GM18502 (cell line): ENCODE measurements at regions not wholly inside any gene's neighbourhood (a gene's known extent, or its start where the extent isn't known, plus 50 kb on each side); places are given as distances from the start of the nearest gene placed in this dataset.
"Not testable (repeated sequence)": the region's sequence is repeated elsewhere in the genome, so short reads cannot be mapped to it uniquely, and the experiment has no call there.

Source experiments
- ATAC-seq: cut with Tn5 transposase; IDR thresholded peaks from one replicate; pipeline ENCODE4 v1.9.1; 2021; ENCODE audit warnings: mild to moderate bottlenecking; ENCODE audit not compliant: unreplicated experiment, poor library complexity

GRCh38 chr6:26795474-26796307 lies 136.1 kb upstream of the ZNF322 start:
- not testable (repeated sequence) for ATAC-seq

GRCh38 chr6:26799903-26800633 lies 140.5 kb upstream of the ZNF322 start:
- not testable (repeated sequence) for ATAC-seq

- ATAC-seq = not testable (repeated sequence)
Measured at GRCh38 chr6:26803762-26804161, 144.2 kb upstream of the ZNF322 start.

GRCh38 chr6:26811486-26812116 lies 152.1 kb upstream of the ZNF322 start:
- ATAC-seq = not testable (repeated sequence)

GRCh38 chr6:26818640-26819225 lies 159.2 kb upstream of the ZNF322 start:
- not testable (repeated sequence) for ATAC-seq

GRCh38 chr6:26827965-26828364 lies 168.4 kb upstream of the ZNF322 start:
- ATAC-seq = not testable (repeated sequence)

- ATAC-seq = not testable (repeated sequence)
Measured at GRCh38 chr6:26829480-26829879, 169.9 kb upstream of the ZNF322 start.

GRCh38 chr6:26830992-26831391 lies 171.4 kb upstream of the ZNF322 start:
- not testable (repeated sequence) for ATAC-seq

GRCh38 chr6:26835707-26836106 lies 176.2 kb upstream of the ZNF322 start:
- not testable (repeated sequence) for ATAC-seq

- ATAC-seq = not testable (repeated sequence)
Measured at GRCh38 chr6:26836657-26837056, 177.1 kb upstream of the ZNF322 start.

GRCh38 chr6:26844823-26845222 lies 185.3 kb upstream of the ZNF322 start:
- not testable (repeated sequence) for ATAC-seq

GRCh38 chr6:26857289-26857688 lies 197.7 kb upstream of the ZNF322 start:
- peak; percentile 56 for ATAC-seq

GRCh38 chr6:26859067-26859770 lies 199.7 kb upstream of the ZNF322 start:
- ATAC-seq = not testable (repeated sequence)

- not testable (repeated sequence) for ATAC-seq
Measured at GRCh38 chr6:26859771-26860163, 200.2 kb upstream of the ZNF322 start.

GRCh38 chr6:26861913-26862312 lies 202.4 kb upstream of the ZNF322 start:
- ATAC-seq = not testable (repeated sequence)

- not testable (repeated sequence) for ATAC-seq
Measured at GRCh38 chr6:26863641-26864040, 204.1 kb upstream of the ZNF322 start.

GRCh38 chr6:26898785-26899184 lies 239.2 kb upstream of the ZNF322 start:
- ATAC-seq = not testable (repeated sequence)

GRCh38 chr6:26924206-26924605 lies 264.7 kb upstream of the ZNF322 start:
- not testable (repeated sequence) for ATAC-seq

GRCh38 chr6:26928190-26928589 lies 268.6 kb upstream of the ZNF322 start:
- ATAC-seq = not testable (repeated sequence)

- not testable (repeated sequence) for ATAC-seq
Measured at GRCh38 chr6:26937258-26937657, 277.7 kb upstream of the ZNF322 start.
